Breast epithelium (tissue), 4 donors: ENCODE measurements at regions not wholly inside any gene's neighbourhood (a gene's known extent, or its start where the extent isn't known, plus 50 kb on each side); places are given as distances from the start of the nearest gene placed in this dataset.

Source experiments
- DNase-seq, 2 donors: peaks; one replicate each; pipeline ENCODE4 v3.0.0-alpha.2; 2019; ENCODE audit warnings: low spot score in 2 of 2
- H3K27ac ChIP-seq, 2 donors: fragments of 200-600 bp; sonication (generic) in 1 of 2; one replicate each; pipeline ENCODE4 v1.5.1; 2016 to 2019; ENCODE audit warnings: mild to moderate bottlenecking in 1 of 2
- H3K27me3 ChIP-seq, 2 donors: fragments of 200-600 bp; sonication (generic) in 1 of 2; one replicate each; pipeline versions ENCODE4 v1.5.1 to v1.6.0; 2017 to 2019; ENCODE audit warnings: control low read depth in 1 of 2, mild to moderate bottlenecking in 1 of 2
- H3K36me3 ChIP-seq: fragments of 200-600 bp; one replicate; pipeline ENCODE4 v1.5.1; 2019
- H3K4me1 ChIP-seq, 2 donors: fragments of 200-600 bp; sonication (generic); one replicate each; pipeline ENCODE4 v1.5.1; 2016 to 2019; ENCODE audit warnings: control low read depth in 1 of 2
- H3K4me3 ChIP-seq, 3 donors: fragments of 200-600 bp; sonication (generic); 1 replicate in 2 of 3; 2 replicates in 1 of 3; pipeline ENCODE4 v1.5.1; 2016 to 2019; ENCODE audit warnings: mild to moderate bottlenecking in 3 of 3, moderate library complexity in 2 of 3
- H3K9me3 ChIP-seq, 2 donors: fragments of 200-600 bp; sonication (generic) in 1 of 2; one replicate each; pipeline ENCODE4 v1.5.1; 2016 to 2019; ENCODE audit warnings: control low read depth in 1 of 2
- CTCF ChIP-seq, 3 donors: fragments of 450-650 bp; IDR thresholded peaks; one replicate each; pipeline ENCODE4 v1.5.1; 2016 to 2017; ENCODE audit warnings: antibody characterized with exemption in 3 of 3, mild to moderate bottlenecking in 3 of 3, moderate library complexity in 3 of 3
- POLR2A ChIP-seq: fragments of 450-650 bp; IDR thresholded peaks from one replicate; pipeline ENCODE4 v1.6.1; 2016; ENCODE audit warnings: antibody characterized with exemption, mild to moderate bottlenecking, moderate library complexity
- POLR2AphosphoS5 ChIP-seq, 3 donors: sonication (generic); formaldehyde crosslinking; IDR thresholded peaks; one replicate each; pipeline ENCODE4 v1.6.1; 2017; ENCODE audit warnings: antibody characterized with exemption in 3 of 3
- intact Hi-C: fragments of 100-400 bp; cut with DNase I; formaldehyde crosslinking; loops from one replicate; pipeline ENCODE4 v1.15.1; 2023; ENCODE audit warnings: low total_unique reads

- no peak for TF ChIP-seq CTCF (IDR thresholded peaks at IDR 0.05)
- no peak for TF ChIP-seq POLR2AphosphoS5 (IDR thresholded peaks at IDR 0.05)
- TF ChIP-seq POLR2A = no peak
- no peaks in the 10 kb centered on the region for H3K4me1 ChIP-seq
- intact Hi-C loops = no loop called here
- no peaks in the 10 kb centered on the region for H3K36me3 ChIP-seq
- no peaks in the 10 kb centered on the region for H3K27me3 ChIP-seq
- no peak overlapping the region for H3K27ac ChIP-seq
- no peak overlapping the region for H3K4me3 ChIP-seq
- peaks cover 0 to 4% of the 10 kb centered on the region in 2 donors for H3K9me3 ChIP-seq
- DNase-seq = no peak
Observed at GRCh38 chr10:30560326-30560725, 69.2 kb downstream of the LYZL2 start.

GRCh38 chr10:30559180-30559579, 70.4 kb downstream of the LYZL2 start:
- no peak overlapping the region for H3K4me3 ChIP-seq
- no peak for DNase-seq

GRCh38 chr10:30558411-30558810, 71.1 kb downstream of the LYZL2 start:
- TF ChIP-seq POLR2AphosphoS5 (IDR thresholded peaks at IDR 0.05) (no peak), CTCF (IDR thresholded peaks at IDR 0.05) (no peak), POLR2A (no peak)
- H3K27ac ChIP-seq = no peak overlapping the region
- no peaks in the 10 kb centered on the region for H3K36me3 ChIP-seq
- H3K4me3 ChIP-seq = no peak overlapping the region
- peaks cover 0 to 4% of the 10 kb centered on the region in 2 donors for H3K9me3 ChIP-seq
- H3K27me3 ChIP-seq = no peaks in the 10 kb centered on the region
- DNase-seq = no peak
- intact Hi-C loops = no loop called here
- H3K4me1 ChIP-seq = no peaks in the 10 kb centered on the region

More at GRCh38 chr10:30559180-30559579, 70.4 kb downstream of the LYZL2 start:
- H3K9me3 ChIP-seq = peaks cover 0 to 4% of the 10 kb centered on the region in 2 donors
- no peaks in the 10 kb centered on the region for H3K27me3 ChIP-seq
- H3K4me1 ChIP-seq = no peaks in the 10 kb centered on the region
- no peak overlapping the region for H3K27ac ChIP-seq
- H3K36me3 ChIP-seq = no peaks in the 10 kb centered on the region
- intact Hi-C loops = no loop called here
- TF ChIP-seq POLR2AphosphoS5 (IDR thresholded peaks at IDR 0.05) (no peak), CTCF (IDR thresholded peaks at IDR 0.05) (no peak), POLR2A (no peak)

- DNase-seq = no peak
- H3K36me3 ChIP-seq = no peaks in the 10 kb centered on the region
- no peak overlapping the region for H3K27ac ChIP-seq
- H3K27me3 ChIP-seq = no peaks in the 10 kb centered on the region
- intact Hi-C loops = no loop called here
- H3K4me3 ChIP-seq = no peak overlapping the region
- H3K4me1 ChIP-seq = no peaks in the 10 kb centered on the region
- peaks cover 0 to 4% of the 10 kb centered on the region in 2 donors for H3K9me3 ChIP-seq
- no peak for TF ChIP-seq POLR2A
- TF ChIP-seq CTCF (IDR thresholded peaks at IDR 0.05) = no peak
- TF ChIP-seq POLR2AphosphoS5 (IDR thresholded peaks at IDR 0.05) = no peak
Observed at GRCh38 chr10:30557884-30558283, 71.7 kb downstream of the LYZL2 start.

GRCh38 chr10:30556189-30556588, 73.4 kb downstream of the LYZL2 start:
- no peak for DNase-seq
- H3K4me1 ChIP-seq = no peaks in the 10 kb centered on the region
- H3K27me3 ChIP-seq = no peaks in the 10 kb centered on the region
- H3K36me3 ChIP-seq = no peaks in the 10 kb centered on the region
- peak overlapping the region in 1 of 2 donors; percentile 3 for H3K27ac ChIP-seq
- TF ChIP-seq POLR2A (no peak), CTCF (IDR thresholded peaks at IDR 0.05) (no peak), POLR2AphosphoS5 (IDR thresholded peaks at IDR 0.05) (no peak)
- intact Hi-C loops = no loop called here
- peaks cover 0 to 4% of the 10 kb centered on the region in 2 donors for H3K9me3 ChIP-seq
- no peak overlapping the region for H3K4me3 ChIP-seq
